HFFc6 (cell line): ENCODE measurements at regions not wholly inside any gene's neighbourhood (a gene's known extent, or its start where the extent isn't known, plus 50 kb on each side); places are given as distances from the start of the nearest gene placed in this dataset.

Experiments
- DNase-seq: peaks from one replicate; pipeline ENCODE4 v3.0.0-alpha.2; 2018
- H3K27ac Mint-ChIP-seq: 2 replicates; pipeline ENCODE4 v1.8.0; 2020; ENCODE audit warnings: mild to moderate bottlenecking, mixed read lengths
- H3K27me3 Mint-ChIP-seq: 2 replicates; pipeline ENCODE4 v1.8.0; 2021; ENCODE audit warnings: mild to moderate bottlenecking, moderate library complexity, mixed read lengths; ENCODE audit not compliant: insufficient read depth
- H3K36me3 Mint-ChIP-seq: 2 replicates; pipeline ENCODE4 v1.8.0; 2021; ENCODE audit warnings: low read depth, mixed read lengths
- H3K4me1 Mint-ChIP-seq: 2 replicates; pipeline ENCODE4 v1.8.0; 2020; ENCODE audit warnings: low read depth, mixed read lengths
- H3K4me3 Mint-ChIP-seq: 2 replicates; pipeline ENCODE4 v1.8.0; 2020; ENCODE audit warnings: mild to moderate bottlenecking, moderate library complexity, mixed read lengths
- H3K9me3 Mint-ChIP-seq: 2 replicates; pipeline ENCODE4 v1.8.0; 2020; ENCODE audit warnings: mild to moderate bottlenecking, mixed read lengths
- CTCF ChIP-seq: fragments of 200-600 bp; sonication (generic); IDR thresholded peaks from 2 replicates; pipeline ENCODE4 v1.5.0; 2021; ENCODE audit warnings: antibody characterized with exemption, mild to moderate bottlenecking

GRCh38 chr9:115733318-115734110 is 420.1 kb upstream of the PAPPA start:
- Mint-ChIP-seq H3K27ac (peak overlapping the region; percentile 18), H3K36me3 (peaks cover 8% of the 10 kb centered on the region), H3K4me1 (peaks cover 44% of the 10 kb centered on the region), H3K9me3 (peaks cover 14% of the 10 kb centered on the region), H3K27me3 (no peaks in the 10 kb centered on the region; the same call in 1 of the 2 replicates), H3K4me3 (peak overlapping the region; percentile 40)
- no peak for TF ChIP-seq CTCF
- no peak for DNase-seq

- no peak for DNase-seq
- H3K4me1 Mint-ChIP-seq = peaks cover 11% of the 10 kb centered on the region
- H3K9me3 Mint-ChIP-seq = no peaks in the 10 kb centered on the region
- no peak for TF ChIP-seq CTCF
- H3K27ac Mint-ChIP-seq = no peak overlapping the region
- H3K27me3 Mint-ChIP-seq = no peaks in the 10 kb centered on the region; the same call in 1 of the 2 replicates
- H3K36me3 Mint-ChIP-seq = no peaks in the 10 kb centered on the region
- no peak overlapping the region for H3K4me3 Mint-ChIP-seq
These were observed 414.3 kb upstream of the PAPPA start for GRCh38 chr9:115739096-115739875.

GRCh38 chr9:115740986-115741385 is 412.6 kb upstream of the PAPPA start:
- H3K4me3 Mint-ChIP-seq = no peak overlapping the region
- H3K36me3 Mint-ChIP-seq = no peaks in the 10 kb centered on the region
- no peaks in the 10 kb centered on the region for H3K9me3 Mint-ChIP-seq
- H3K27ac Mint-ChIP-seq = no peak overlapping the region
- H3K27me3 Mint-ChIP-seq = no peaks in the 10 kb centered on the region; the same call in 1 of the 2 replicates
- no peak for TF ChIP-seq CTCF
- peaks cover 8% of the 10 kb centered on the region; the same call in 1 of the 2 replicates for H3K4me1 Mint-ChIP-seq
- DNase-seq = no peak

- DNase-seq = no peak
- Mint-ChIP-seq H3K27me3 (no peaks in the 10 kb centered on the region; the same call in 1 of the 2 replicates), H3K36me3 (no peaks in the 10 kb centered on the region), H3K9me3 (no peaks in the 10 kb centered on the region), H3K27ac (no peak overlapping the region), H3K4me3 (no peak overlapping the region), H3K4me1 (peaks cover 8% of the 10 kb centered on the region; the same call in 1 of the 2 replicates)
- no peak for TF ChIP-seq CTCF
These were observed 409.6 kb upstream of the PAPPA start for GRCh38 chr9:115743709-115744605.

GRCh38 chr9:115746496-115746895 is 407.1 kb upstream of the PAPPA start:
- no peaks in the 10 kb centered on the region for H3K9me3 Mint-ChIP-seq
- H3K27me3 Mint-ChIP-seq = no peaks in the 10 kb centered on the region; the same call in 1 of the 2 replicates
- no peaks in the 10 kb centered on the region for H3K4me1 Mint-ChIP-seq
- no peaks in the 10 kb centered on the region for H3K36me3 Mint-ChIP-seq
- no peak overlapping the region for H3K27ac Mint-ChIP-seq
- H3K4me3 Mint-ChIP-seq = no peak overlapping the region
- no peak for DNase-seq
- no peak for TF ChIP-seq CTCF
